ENCODE measurements at regions not wholly inside any gene's neighbourhood (a gene's known extent, or its start where the extent isn't known, plus 50 kb on each side); places are given as distances from the start of the nearest gene placed in this dataset.
"Not testable (repeated sequence)": the region's sequence is repeated elsewhere in the genome, so short reads cannot be mapped to it uniquely, and the experiment has no call there.

- TF ChIP-seq Cebpa-rat (IDR thresholded peaks at IDR 0.05), result no peak
- no peak overlapping the region for H3K27ac ChIP-seq
- no peak overlapping the region for H3K4me2 ChIP-seq
These were observed 827.7 kb downstream of the TMTC2 start for GRCh38 chr12:83514372-83514771.

GRCh38 chr12:83506841-83507240 is 820.1 kb downstream of the TMTC2 start:
- no peaks in the 10 kb centered on the region for H3K9me3 ChIP-seq
- no peak overlapping the region for H3K27ac ChIP-seq
- no peaks in the 10 kb centered on the region for H3K36me3 ChIP-seq
- H3K9ac ChIP-seq, result no peak overlapping the region
- H3K4me1 ChIP-seq, result no peaks in the 10 kb centered on the region
- H3K27me3 ChIP-seq, result no peaks in the 10 kb centered on the region
- H3K4me3 ChIP-seq, result no peak overlapping the region
- TF ChIP-seq Cebpa-rat (IDR thresholded peaks at IDR 0.05), result no peak
- no peak overlapping the region for H3K4me2 ChIP-seq
- no peaks in the 10 kb centered on the region for H4K20me1 ChIP-seq

More at GRCh38 chr12:83514372-83514771, 827.7 kb downstream of the TMTC2 start:
- no peaks in the 10 kb centered on the region for H3K4me1 ChIP-seq
- H3K9ac ChIP-seq, result no peak overlapping the region
- H3K9me3 ChIP-seq, result no peaks in the 10 kb centered on the region
- no peaks in the 10 kb centered on the region for H3K27me3 ChIP-seq
- no peaks in the 10 kb centered on the region for H4K20me1 ChIP-seq
- no peak overlapping the region for H3K4me3 ChIP-seq
- no peaks in the 10 kb centered on the region for H3K36me3 ChIP-seq

- H3K36me3 ChIP-seq, result no peaks in the 10 kb centered on the region
- no peak overlapping the region for H3K9ac ChIP-seq
- no peaks in the 10 kb centered on the region for H3K27me3 ChIP-seq
- peaks cover 8% of the 10 kb centered on the region; the same call in 1 of the 2 replicates for H3K9me3 ChIP-seq
- no peak overlapping the region for H3K27ac ChIP-seq
- H3K4me3 ChIP-seq, result no peak overlapping the region
- H3K4me1 ChIP-seq, result no peaks in the 10 kb centered on the region
- no peak for TF ChIP-seq Cebpa-rat (IDR thresholded peaks at IDR 0.05)
- no peak overlapping the region for H3K4me2 ChIP-seq
- no peaks in the 10 kb centered on the region for H4K20me1 ChIP-seq
These were observed 818.9 kb downstream of the TMTC2 start for GRCh38 chr12:83505586-83505985.

GRCh38 chr12:83499894-83500293 is 813.2 kb downstream of the TMTC2 start:
- not testable (repeated sequence) for H3K4me1 ChIP-seq, H3K4me2 ChIP-seq, H3K36me3 ChIP-seq

GRCh38 chr12:83477696-83478095 is 791.0 kb downstream of the TMTC2 start:
- no peaks in the 10 kb centered on the region for H3K4me1 ChIP-seq
- no peaks in the 10 kb centered on the region for H3K36me3 ChIP-seq
- H3K4me3 ChIP-seq, result no peak overlapping the region
- H3K27ac ChIP-seq, result no peak overlapping the region
- TF ChIP-seq Cebpa-rat (IDR thresholded peaks at IDR 0.05), result no peak
- H3K4me2 ChIP-seq, result no peak overlapping the region
- no peaks in the 10 kb centered on the region for H3K9me3 ChIP-seq
- H3K9ac ChIP-seq, result no peak overlapping the region
- no peaks in the 10 kb centered on the region for H4K20me1 ChIP-seq
- no peaks in the 10 kb centered on the region for H3K27me3 ChIP-seq

More at GRCh38 chr12:83499894-83500293, 813.2 kb downstream of the TMTC2 start:
- peaks cover 25% of the 10 kb centered on the region for H3K9me3 ChIP-seq
- not testable (repeated sequence) for H4K20me1 ChIP-seq, H3K27me3 ChIP-seq, H3K27ac ChIP-seq, H3K9ac ChIP-seq, H3K4me3 ChIP-seq

- no peaks in the 10 kb centered on the region for H3K27me3 ChIP-seq
- H3K27ac ChIP-seq, result no peak overlapping the region
- no peak for TF ChIP-seq Cebpa-rat (IDR thresholded peaks at IDR 0.05)
These were observed 790.3 kb downstream of the TMTC2 start for GRCh38 chr12:83476695-83477690.

GRCh38 chr12:83476006-83476405 is 789.3 kb downstream of the TMTC2 start:
- no peaks in the 10 kb centered on the region for H3K27me3 ChIP-seq

More at GRCh38 chr12:83476695-83477690, 790.3 kb downstream of the TMTC2 start:
- H4K20me1 ChIP-seq, result no peaks in the 10 kb centered on the region
- H3K36me3 ChIP-seq, result no peaks in the 10 kb centered on the region
- no peaks in the 10 kb centered on the region for H3K9me3 ChIP-seq
- H3K4me1 ChIP-seq, result no peaks in the 10 kb centered on the region
- no peak overlapping the region for H3K4me2 ChIP-seq
- H3K4me3 ChIP-seq, result no peak overlapping the region
- no peak overlapping the region for H3K9ac ChIP-seq

GRCh38 chr12:83474369-83474768 is 787.7 kb downstream of the TMTC2 start:
- Histone ChIP-seq H3K4me2 (no peak overlapping the region), H3K27ac (no peak overlapping the region), H3K4me1 (no peaks in the 10 kb centered on the region), H3K9ac (no peak overlapping the region), H3K9me3 (no peaks in the 10 kb centered on the region), H3K36me3 (no peaks in the 10 kb centered on the region), H4K20me1 (no peaks in the 10 kb centered on the region), H3K4me3 (no peak overlapping the region), H3K27me3 (no peaks in the 10 kb centered on the region)
- TF ChIP-seq Cebpa-rat (IDR thresholded peaks at IDR 0.05), result no peak

More at GRCh38 chr12:83476006-83476405, 789.3 kb downstream of the TMTC2 start:
- Histone ChIP-seq H3K4me2 (no peak overlapping the region), H3K4me1 (no peaks in the 10 kb centered on the region), H3K4me3 (no peak overlapping the region), H3K27ac (no peak overlapping the region), H3K9ac (no peak overlapping the region), H4K20me1 (no peaks in the 10 kb centered on the region), H3K36me3 (no peaks in the 10 kb centered on the region), H3K9me3 (no peaks in the 10 kb centered on the region)
- TF ChIP-seq Cebpa-rat (IDR thresholded peaks at IDR 0.05), result no peak

GRCh38 chr12:83473408-83474095 is 786.8 kb downstream of the TMTC2 start:
- no peak overlapping the region for H3K4me2 ChIP-seq
- H3K27ac ChIP-seq, result no peak overlapping the region
- H3K4me3 ChIP-seq, result no peak overlapping the region
- no peaks in the 10 kb centered on the region for H4K20me1 ChIP-seq
- no peaks in the 10 kb centered on the region for H3K27me3 ChIP-seq
- no peaks in the 10 kb centered on the region for H3K4me1 ChIP-seq
- no peak overlapping the region for H3K9ac ChIP-seq
- TF ChIP-seq Cebpa-rat (IDR thresholded peaks at IDR 0.05), result no peak
- H3K36me3 ChIP-seq, result no peaks in the 10 kb centered on the region
- no peaks in the 10 kb centered on the region for H3K9me3 ChIP-seq

- no peak overlapping the region for H3K27ac ChIP-seq
- H3K4me2 ChIP-seq, result no peak overlapping the region
- no peaks in the 10 kb centered on the region for H4K20me1 ChIP-seq
- H3K4me3 ChIP-seq, result no peak overlapping the region
- H3K9me3 ChIP-seq, result no peaks in the 10 kb centered on the region
- no peak for TF ChIP-seq Cebpa-rat (IDR thresholded peaks at IDR 0.05)
- H3K9ac ChIP-seq, result no peak overlapping the region
- no peaks in the 10 kb centered on the region for H3K27me3 ChIP-seq
- no peaks in the 10 kb centered on the region for H3K4me1 ChIP-seq
- no peaks in the 10 kb centered on the region for H3K36me3 ChIP-seq
These were observed 786.1 kb downstream of the TMTC2 start for GRCh38 chr12:83472772-83473171.
